ENCODE measurements at regions not wholly inside any gene's neighbourhood (a gene's known extent, or its start where the extent isn't known, plus 50 kb on each side); places are given as distances from the start of the nearest gene placed in this dataset.

- H3K4me2 ChIP-seq (ENCODE audit: low read length), result no peak overlapping the region
- no peaks in the 10 kb centered on the region for H3K9me3 ChIP-seq (ENCODE audit: low read length)
- H3K27ac ChIP-seq (ENCODE audit: low read length), result no peak overlapping the region
- H3F3A ChIP-seq (ENCODE audit: insufficient read depth, low read length, poor library complexity, severe bottlenecking), result no peaks in the 10 kb centered on the region
- no peak overlapping the region for H2AFZ ChIP-seq (ENCODE audit: low read depth, low read length)
- H3K79me2 ChIP-seq (replicated peaks; ENCODE audit: insufficient read depth, low read length), result no peaks in the 10 kb centered on the region
- H3K9me2 ChIP-seq (ENCODE audit: insufficient read depth, low read length), result no peaks in the 10 kb centered on the region
- no peaks in the 10 kb centered on the region for H3K36me3 ChIP-seq (ENCODE audit: insufficient read depth, low read length)
- no peak overlapping the region for H3K4me3 ChIP-seq (ENCODE audit: low read length)
- H3K27me3 ChIP-seq (ENCODE audit: insufficient read depth, low read depth, low read length), result no peaks in the 10 kb centered on the region
- no peaks in the 10 kb centered on the region for H4K20me1 ChIP-seq (ENCODE audit: insufficient read depth)
- H3K9ac ChIP-seq (ENCODE audit: low read length), result no peak overlapping the region
- TF ChIP-seq SMC3 (conservative IDR thresholded peaks at IDR 0.05; ENCODE audit: poor library complexity) (no peak), MXI1 (conservative IDR thresholded peaks at IDR 0.05; ENCODE audit: poor library complexity, severe bottlenecking) (no peak), RAD21 (conservative IDR thresholded peaks at IDR 0.05) (no peak), EZH2 (IDR thresholded peaks at IDR 0.05; ENCODE audit: borderline replicate concordance, insufficient read depth, low read length, poor library complexity, severe bottlenecking) (no peak), EP300 (conservative IDR thresholded peaks at IDR 0.05; ENCODE audit: poor library complexity, severe bottlenecking) (no peak), POLR2AphosphoS5 (IDR thresholded peaks at IDR 0.05) (no peak), CTCF (IDR thresholded peaks at IDR 0.05; ENCODE audit: poor library complexity, severe bottlenecking) (no peak), TAF1 (IDR thresholded peaks at IDR 0.05; ENCODE audit: low read depth) (no peak)
- TF ChIP-seq, protein P1, sequence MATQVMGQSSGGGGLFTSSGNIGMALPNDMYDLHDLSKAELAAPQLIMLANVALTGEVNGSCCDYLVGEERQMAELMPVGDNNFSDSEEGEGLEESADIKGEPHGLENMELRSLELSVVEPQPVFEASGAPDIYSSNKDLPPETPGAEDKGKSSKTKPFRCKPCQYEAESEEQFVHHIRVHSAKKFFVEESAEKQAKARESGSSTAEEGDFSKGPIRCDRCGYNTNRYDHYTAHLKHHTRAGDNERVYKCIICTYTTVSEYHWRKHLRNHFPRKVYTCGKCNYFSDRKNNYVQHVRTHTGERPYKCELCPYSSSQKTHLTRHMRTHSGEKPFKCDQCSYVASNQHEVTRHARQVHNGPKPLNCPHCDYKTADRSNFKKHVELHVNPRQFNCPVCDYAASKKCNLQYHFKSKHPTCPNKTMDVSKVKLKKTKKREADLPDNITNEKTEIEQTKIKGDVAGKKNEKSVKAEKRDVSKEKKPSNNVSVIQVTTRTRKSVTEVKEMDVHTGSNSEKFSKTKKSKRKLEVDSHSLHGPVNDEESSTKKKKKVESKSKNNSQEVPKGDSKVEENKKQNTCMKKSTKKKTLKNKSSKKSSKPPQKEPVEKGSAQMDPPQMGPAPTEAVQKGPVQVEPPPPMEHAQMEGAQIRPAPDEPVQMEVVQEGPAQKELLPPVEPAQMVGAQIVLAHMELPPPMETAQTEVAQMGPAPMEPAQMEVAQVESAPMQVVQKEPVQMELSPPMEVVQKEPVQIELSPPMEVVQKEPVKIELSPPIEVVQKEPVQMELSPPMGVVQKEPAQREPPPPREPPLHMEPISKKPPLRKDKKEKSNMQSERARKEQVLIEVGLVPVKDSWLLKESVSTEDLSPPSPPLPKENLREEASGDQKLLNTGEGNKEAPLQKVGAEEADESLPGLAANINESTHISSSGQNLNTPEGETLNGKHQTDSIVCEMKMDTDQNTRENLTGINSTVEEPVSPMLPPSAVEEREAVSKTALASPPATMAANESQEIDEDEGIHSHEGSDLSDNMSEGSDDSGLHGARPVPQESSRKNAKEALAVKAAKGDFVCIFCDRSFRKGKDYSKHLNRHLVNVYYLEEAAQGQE (IDR thresholded peaks at IDR 0.05; ENCODE audit: borderline replicate concordance), result no peak
Observed at GRCh38 chr1:235045034-235045690, 83.5 kb downstream of the TOMM20 start.

DNA sequence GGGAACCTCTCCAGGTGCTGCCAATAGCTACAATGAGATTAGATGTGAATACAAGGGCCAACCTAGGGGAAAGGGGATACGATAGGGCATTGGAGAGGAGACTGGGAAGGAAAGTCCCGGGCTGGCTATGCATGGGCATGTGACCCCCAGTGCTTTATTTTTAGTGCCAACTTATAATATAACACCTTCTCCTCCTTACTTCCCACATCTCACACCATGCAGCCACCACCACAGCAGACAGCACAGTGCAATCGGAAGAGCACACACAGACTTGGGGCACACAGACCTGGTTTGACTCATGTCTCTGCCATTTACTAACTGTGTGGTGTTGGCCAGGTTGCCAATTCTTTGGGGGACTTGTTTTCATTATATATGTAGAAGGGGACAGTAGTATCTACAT, 85.4 kb downstream of the TOMM20 start:
- Histone ChIP-seq H3K79me2 (replicated peaks; ENCODE audit: insufficient read depth, low read length) (no peaks in the 10 kb centered on the region), H3K27me3 (ENCODE audit: insufficient read depth, low read depth, low read length) (no peaks in the 10 kb centered on the region)
- TF ChIP-seq EZH2 (IDR thresholded peaks at IDR 0.05; ENCODE audit: borderline replicate concordance, insufficient read depth, low read length, poor library complexity, severe bottlenecking) (no peak), SMC3 (conservative IDR thresholded peaks at IDR 0.05; ENCODE audit: poor library complexity) (no peak), TAF1 (IDR thresholded peaks at IDR 0.05; ENCODE audit: low read depth) (no peak)
- TF ChIP-seq, protein P1 (IDR thresholded peaks at IDR 0.05; ENCODE audit: borderline replicate concordance), result no peak

More for the DNA sequence above, 85.4 kb downstream of the TOMM20 start:
- Histone ChIP-seq H3K9me2 (ENCODE audit: insufficient read depth, low read length) (no peaks in the 10 kb centered on the region), H3K36me3 (ENCODE audit: insufficient read depth, low read length) (no peaks in the 10 kb centered on the region), H4K20me1 (ENCODE audit: insufficient read depth) (no peaks in the 10 kb centered on the region), H3K9me3 (ENCODE audit: low read length) (no peaks in the 10 kb centered on the region), H3K27ac (ENCODE audit: low read length) (no peak overlapping the region), H3K4me3 (ENCODE audit: low read length) (no peak overlapping the region), H3K9ac (ENCODE audit: low read length) (no peak overlapping the region), H3F3A (ENCODE audit: insufficient read depth, low read length, poor library complexity, severe bottlenecking) (no peaks in the 10 kb centered on the region), H3K4me2 (ENCODE audit: low read length) (no peak overlapping the region), H2AFZ (ENCODE audit: low read depth, low read length) (no peak overlapping the region)

Data from neural cell (in vitro differentiated cells).